ENCODE measurements at regions not wholly inside any gene's neighbourhood (a gene's known extent, or its start where the extent isn't known, plus 50 kb on each side); places are given as distances from the start of the nearest gene placed in this dataset.

- WGBS, 4 donors: 83 to 90% (median 88%) methylated on average over 4 of the region's 4 CpGs
- no peaks in the 10 kb centered on the region for H3K4me1 ChIP-seq (replicated peaks in 1 of 2)
- intact Hi-C loops (cut with DNase I): no loop called here
- no peak overlapping the region for H3K27ac ChIP-seq
- no peak overlapping the region for H3K4me3 ChIP-seq
- TF ChIP-seq CTCF (IDR thresholded peaks at IDR 0.05) (no peak), POLR2A (IDR thresholded peaks at IDR 0.05) (no peak)
- no peaks in the 10 kb centered on the region for H3K9me3 ChIP-seq (replicated peaks in 1 of 3)
- no peaks in the 10 kb centered on the region for H3K27me3 ChIP-seq
- no peak for DNase-seq
- H3K36me3 ChIP-seq (replicated peaks in 1 of 2): no peaks in the 10 kb centered on the region
Observed at GRCh38 chr13:103210348-103210747, 144.1 kb upstream of the SLC10A2 start.

GRCh38 chr13:103203735-103204330, 137.6 kb upstream of the SLC10A2 start:
- Histone ChIP-seq H3K9me3 (replicated peaks in 1 of 3) (no peaks in the 10 kb centered on the region), H3K4me1 (replicated peaks in 1 of 2) (no peaks in the 10 kb centered on the region), H3K27ac (no peak overlapping the region), H3K36me3 (replicated peaks in 1 of 2) (no peaks in the 10 kb centered on the region), H3K4me3 (no peak overlapping the region), H3K27me3 (no peaks in the 10 kb centered on the region)
- intact Hi-C loops (cut with DNase I): no loop called here
- no peak for DNase-seq
- TF ChIP-seq CTCF (IDR thresholded peaks at IDR 0.05): no peak
- no peak for TF ChIP-seq POLR2A (IDR thresholded peaks at IDR 0.05)

GRCh38 chr13:103200118-103200885, 134.1 kb upstream of the SLC10A2 start:
- no peak for DNase-seq
- Histone ChIP-seq H3K27ac (no peak overlapping the region), H3K36me3 (replicated peaks in 1 of 2) (no peaks in the 10 kb centered on the region), H3K9me3 (replicated peaks in 1 of 3) (no peaks in the 10 kb centered on the region), H3K4me3 (no peak overlapping the region), H3K27me3 (no peaks in the 10 kb centered on the region), H3K4me1 (replicated peaks in 1 of 2) (no peaks in the 10 kb centered on the region)
- 35 to 61% (median 54%) methylated on average over 1 of the region's 1 CpG for whole genome bisulfite sequencing, 4 donors
- intact Hi-C loops (cut with DNase I): no loop called here
- TF ChIP-seq CTCF (IDR thresholded peaks at IDR 0.05): no peak
- no peak for TF ChIP-seq POLR2A (IDR thresholded peaks at IDR 0.05)

- WGBS, 4 donors: 82 to 92% (median 90%) methylated on average over 3 of the region's 3 CpGs
- no peak for DNase-seq
- TF ChIP-seq POLR2A (IDR thresholded peaks at IDR 0.05): no peak
- no peak for TF ChIP-seq CTCF (IDR thresholded peaks at IDR 0.05)
- intact Hi-C loops (cut with DNase I): no loop called here
- H3K27ac ChIP-seq: no peak overlapping the region
- H3K9me3 ChIP-seq (replicated peaks in 1 of 3): no peaks in the 10 kb centered on the region
- no peaks in the 10 kb centered on the region for H3K27me3 ChIP-seq
- H3K4me1 ChIP-seq (replicated peaks in 1 of 2): no peaks in the 10 kb centered on the region
- H3K36me3 ChIP-seq (replicated peaks in 1 of 2): no peaks in the 10 kb centered on the region
- no peak overlapping the region for H3K4me3 ChIP-seq
Observed at GRCh38 chr13:103199380-103200088, 133.3 kb upstream of the SLC10A2 start.
